Posterior cingulate gyrus (tissue), 11 donors: ENCODE measurements at regions not wholly inside any gene's neighbourhood (a gene's known extent, or its start where the extent isn't known, plus 50 kb on each side); places are given as distances from the start of the nearest gene placed in this dataset.

Experiments used
- DNase-seq, 10 donors: peaks; one replicate each; pipeline versions ENCODE4 v3.0.0 to v3.0.0-alpha.2; 2020 to 2021; ENCODE audit warnings: mixed read lengths in 3 of 10
- intact Hi-C: fragments of 100-400 bp; cut with DNase I; formaldehyde crosslinking; loops from one replicate; pipeline ENCODE4 v1.15.1; 2023

DNA sequence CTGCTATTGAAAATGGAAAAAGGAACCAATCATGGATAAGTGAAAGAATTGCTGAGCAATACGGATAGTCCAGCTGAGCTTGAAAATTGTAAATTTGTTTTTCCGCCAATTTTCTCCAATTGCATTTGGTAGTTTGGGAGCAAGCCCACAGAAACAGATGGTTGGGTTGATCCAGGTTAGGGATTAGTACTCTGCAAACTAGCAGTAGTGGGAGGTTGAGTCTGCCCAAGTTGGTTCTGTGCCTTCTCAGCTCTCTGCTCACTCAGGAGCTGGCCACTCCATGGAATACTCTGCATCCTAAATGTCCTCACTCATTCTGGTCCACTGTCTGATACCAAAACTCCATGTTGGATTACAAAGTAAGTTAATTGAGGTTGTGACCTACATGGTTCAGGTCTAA is 361.1 kb upstream of the ATP2B1 start:
- DNase-seq, result no peak
- intact Hi-C loops, result no loop called here

DNA sequence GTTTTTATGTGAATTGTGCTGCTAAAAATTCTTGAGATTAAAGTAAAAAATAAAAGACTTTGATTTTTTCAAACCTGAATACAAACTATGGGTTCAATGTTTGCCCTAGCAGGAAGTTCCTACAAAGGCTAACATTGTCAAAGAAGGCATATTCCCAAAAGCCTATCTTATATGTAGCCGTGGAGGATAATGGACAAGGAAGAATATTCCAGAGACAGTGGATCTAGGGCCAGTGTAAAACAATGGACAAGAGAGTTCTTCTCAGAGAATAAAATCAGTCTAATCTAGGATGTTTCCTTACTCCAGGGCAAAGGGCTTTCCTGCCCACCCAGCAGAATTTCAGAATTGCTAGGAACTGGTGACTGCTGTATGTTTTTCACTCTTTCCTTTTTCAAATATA is 359.2 kb upstream of the ATP2B1 start:
- intact Hi-C loops, result no loop called here
- DNase-seq, result no peak

DNA sequence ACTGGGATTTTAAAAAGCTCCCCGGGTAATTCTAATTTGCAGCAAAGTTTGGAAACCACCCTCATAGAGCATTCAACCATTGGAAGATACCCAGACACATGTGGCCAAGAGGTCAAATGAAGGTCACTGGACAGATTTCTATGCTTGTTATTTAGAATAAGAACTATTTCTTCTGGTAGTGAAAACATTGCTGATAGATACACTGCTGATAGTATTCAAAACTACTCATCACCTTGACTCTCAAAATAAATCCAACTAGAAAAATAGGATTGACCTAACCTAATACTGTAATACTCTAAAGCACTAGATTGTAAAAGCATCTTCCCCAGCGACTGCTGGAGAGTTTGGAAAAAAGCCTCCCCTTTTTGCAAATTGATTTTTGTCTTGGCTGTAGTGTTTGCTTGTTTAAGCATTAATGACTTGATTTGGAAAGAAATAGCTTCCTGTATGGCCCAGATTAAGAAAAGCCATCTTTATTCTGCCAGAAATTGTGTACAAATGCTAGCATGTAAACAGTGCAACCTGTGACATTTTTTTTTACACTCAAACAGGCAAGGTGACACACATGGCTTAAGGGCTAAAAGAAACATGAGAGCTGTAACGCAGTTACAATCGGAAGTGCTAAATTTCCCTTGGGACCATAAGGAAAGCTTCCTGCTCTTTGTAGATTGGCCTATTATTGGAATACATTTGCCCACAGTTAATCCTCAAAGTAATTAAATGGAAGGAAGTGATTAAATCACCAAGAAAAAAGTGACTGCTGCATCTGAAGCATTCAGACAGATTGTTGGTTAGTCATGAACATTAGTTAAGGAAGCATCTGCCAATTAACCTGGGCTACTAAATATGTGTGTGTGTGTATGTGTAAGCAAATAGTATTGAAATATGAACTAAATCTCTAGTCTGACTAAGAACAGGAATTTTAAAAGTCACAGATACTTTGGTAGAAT is 356.5 kb upstream of the ATP2B1 start:
- no peak for DNase-seq
- intact Hi-C loops, result no loop called here

DNA sequence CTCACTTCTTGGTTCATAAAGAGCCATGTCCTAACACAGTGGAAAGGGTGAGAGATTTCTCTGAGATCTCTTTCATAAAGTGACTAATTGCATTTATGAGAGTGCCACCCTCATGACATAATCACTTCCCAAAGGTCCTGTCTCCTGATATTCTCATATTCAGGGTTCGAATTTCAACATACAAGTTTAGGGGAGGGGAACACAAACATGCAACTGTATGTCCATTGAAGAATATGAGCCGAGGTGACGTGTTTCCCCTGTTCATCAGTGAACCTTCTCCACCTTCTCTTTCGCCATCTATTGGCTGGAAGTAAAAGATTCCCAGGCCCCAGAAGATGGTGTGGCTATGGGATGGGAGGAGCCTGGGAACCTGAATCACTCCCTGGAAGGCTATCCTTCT is 354.2 kb upstream of the ATP2B1 start:
- DNase-seq, result no peak
- intact Hi-C loops, result no loop called here

DNA sequence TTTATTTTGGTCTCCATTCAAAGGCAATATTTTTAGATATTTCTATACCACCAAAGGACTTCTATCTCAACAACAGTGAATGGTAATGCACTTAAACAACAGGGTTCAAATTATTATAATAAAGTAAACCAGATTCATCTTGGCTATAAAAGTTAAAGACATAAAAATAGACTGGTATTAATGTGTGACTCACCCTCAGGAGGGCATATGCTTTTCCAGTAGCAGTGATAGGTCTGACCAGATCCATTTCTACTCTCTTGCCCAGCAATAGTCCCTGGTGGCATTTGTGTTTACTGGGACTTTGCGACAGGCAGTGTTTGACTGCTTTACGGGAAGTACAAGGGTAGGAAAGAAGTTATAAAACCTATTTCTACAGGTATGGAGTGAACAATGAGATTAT is 353.2 kb upstream of the ATP2B1 start:
- intact Hi-C loops, result no loop called here

DNA sequence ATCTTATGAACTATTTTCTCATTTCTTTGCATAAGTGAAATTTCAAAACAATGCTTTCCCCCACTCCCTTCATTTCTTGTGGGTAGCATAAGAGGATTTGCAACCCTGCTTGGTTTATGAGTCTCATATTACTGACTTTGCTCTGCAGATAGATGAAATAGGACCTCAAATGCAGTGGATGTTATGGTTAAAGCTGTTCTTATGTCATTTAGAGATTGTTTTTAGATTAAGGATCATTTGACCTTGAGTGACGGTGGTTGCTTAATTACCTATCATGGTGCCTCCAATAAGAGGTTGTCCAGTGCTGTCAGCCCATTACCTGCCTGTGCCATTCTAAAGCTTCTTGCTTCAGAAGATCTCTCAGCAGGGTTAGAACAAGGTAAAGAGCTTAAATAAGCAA is 351.4 kb upstream of the ATP2B1 start:
- intact Hi-C loops, result no loop called here

More for the DNA sequence above, 353.2 kb upstream of the ATP2B1 start:
- DNase-seq, result no peak

DNA sequence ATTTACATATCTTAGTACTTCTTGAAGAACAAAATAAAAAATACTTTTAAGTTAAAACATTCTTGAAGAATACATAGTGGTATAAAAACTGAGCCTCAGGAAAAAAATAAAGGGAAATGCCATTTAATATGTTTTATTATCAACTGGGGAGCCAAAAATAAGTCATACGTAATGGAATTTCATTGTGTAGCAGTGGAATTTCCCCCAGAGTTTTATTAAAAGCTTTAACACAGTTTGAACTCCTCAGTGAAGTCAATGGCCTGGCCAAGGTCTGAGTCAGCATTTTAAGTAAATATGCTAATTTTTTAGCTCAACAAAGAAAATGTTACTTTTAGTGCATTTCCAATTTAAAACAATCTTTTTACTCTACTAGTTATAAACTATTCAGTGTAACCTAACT is 350.1 kb upstream of the ATP2B1 start:
- intact Hi-C loops, result no loop called here
- no peak for DNase-seq

More for the DNA sequence above, 351.4 kb upstream of the ATP2B1 start:
- DNase-seq, result no peak

DNA sequence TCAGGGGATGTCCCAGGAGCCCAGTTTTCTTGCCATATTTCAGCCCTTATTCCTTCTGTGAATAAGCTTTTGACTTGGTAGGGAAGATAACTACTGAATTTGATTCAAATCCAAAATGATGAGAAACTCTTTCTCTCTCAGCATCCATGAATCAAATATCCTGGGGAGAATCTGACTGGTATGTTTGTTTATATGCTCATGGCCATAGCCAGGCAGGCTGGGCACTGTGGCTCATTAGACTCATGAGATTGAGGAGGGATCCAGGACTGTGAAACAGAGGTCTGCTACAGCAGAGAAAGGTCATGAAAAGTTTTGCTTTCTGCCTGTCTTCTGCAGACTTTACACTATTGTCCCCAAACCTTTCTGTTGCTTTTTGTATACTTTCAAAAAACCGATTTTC is 346.4 kb upstream of the ATP2B1 start:
- intact Hi-C loops, result no loop called here

DNA sequence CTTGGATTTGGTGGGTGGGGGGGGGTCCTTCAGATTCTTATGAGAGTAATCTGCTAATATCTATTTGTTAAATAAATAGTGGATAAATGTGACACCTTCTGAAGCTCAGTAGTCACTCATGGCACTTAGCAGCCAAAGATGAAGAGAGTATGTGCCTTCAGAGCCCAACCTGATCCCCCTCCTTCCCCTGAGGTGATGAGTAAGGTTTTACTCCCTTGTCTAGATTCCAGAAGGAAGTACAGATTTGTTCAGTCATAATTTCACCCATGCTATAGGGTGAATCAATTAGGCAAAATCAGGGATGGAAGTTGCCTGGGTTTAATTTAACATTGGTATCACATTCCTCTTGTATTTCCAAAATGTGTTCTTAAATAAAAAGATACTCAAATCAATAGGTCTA is 340.3 kb upstream of the ATP2B1 start:
- DNase-seq, result no peak

More for the DNA sequence above, 346.4 kb upstream of the ATP2B1 start:
- no peak for DNase-seq

DNA sequence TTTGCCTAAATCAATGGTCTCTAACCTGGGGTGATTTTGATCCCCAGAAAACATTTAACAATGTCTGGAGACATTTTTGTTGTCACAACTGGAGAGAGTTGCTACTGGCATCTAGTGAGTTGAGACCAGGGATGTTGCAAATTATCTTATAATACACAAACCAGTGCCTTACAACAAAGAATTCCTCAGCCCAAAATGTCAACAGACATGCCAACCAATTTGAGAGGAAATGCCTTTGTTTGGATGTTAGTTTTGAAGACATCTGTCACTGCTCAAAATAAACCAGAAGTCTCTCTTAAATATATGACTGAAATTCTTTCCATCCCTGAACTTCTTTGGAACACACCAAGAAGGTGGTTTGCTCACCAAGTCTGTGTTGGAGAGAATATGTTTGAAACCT is 336.9 kb upstream of the ATP2B1 start:
- no peak for DNase-seq
- intact Hi-C loops, result no loop called here

More for the DNA sequence above, 340.3 kb upstream of the ATP2B1 start:
- intact Hi-C loops, result no loop called here

DNA sequence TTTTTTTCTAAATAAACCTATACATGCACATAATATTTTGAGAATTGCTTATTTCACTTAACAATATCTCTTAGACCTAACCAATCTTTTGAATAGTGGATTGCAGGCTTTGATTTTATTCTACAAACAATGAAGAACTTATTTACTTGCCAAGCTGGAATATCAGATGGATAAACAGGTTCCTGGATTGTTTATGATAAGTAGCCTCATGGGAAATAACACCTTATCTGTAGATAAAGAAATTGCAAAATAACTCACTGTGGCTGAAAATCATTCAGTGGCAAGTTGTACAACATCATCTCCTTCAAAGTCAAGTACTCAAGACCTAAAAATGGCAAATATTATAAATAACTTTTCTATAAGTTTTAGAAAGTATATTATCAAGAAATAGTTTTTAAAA is 335.4 kb upstream of the ATP2B1 start:
- DNase-seq, result no peak
- intact Hi-C loops, result no loop called here

DNA sequence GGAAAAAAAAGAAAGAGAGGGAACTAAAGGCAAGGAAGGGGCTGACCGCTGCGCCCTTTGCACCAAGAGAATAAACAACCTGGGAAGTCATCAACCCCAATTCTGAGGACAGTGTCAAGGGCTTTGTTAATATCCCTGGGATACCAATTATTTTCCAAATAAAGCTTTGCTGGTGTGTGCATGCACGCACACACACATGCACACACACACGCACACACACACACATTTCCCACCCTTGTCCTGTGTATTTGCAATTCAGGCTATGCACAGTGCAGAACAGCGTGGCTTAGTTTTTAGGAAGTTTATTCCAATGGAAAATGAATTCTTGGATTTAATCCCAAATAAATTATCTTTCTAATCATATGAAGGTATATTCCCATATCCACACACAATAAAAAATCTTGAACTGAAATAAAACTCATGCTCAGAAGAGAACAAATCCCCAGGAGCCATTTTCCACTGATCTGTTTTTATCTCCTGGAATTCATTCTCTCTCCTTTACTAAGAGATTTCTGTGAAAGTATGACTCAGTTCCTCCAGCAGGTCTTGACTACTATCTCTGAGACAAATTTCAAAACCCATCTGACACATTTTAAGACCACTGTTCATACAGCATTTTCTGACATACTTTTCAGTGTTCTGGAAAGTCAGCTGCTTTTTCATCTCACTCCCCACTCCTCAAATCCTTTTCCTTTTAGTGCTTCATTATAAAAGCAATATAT is 334.4 kb upstream of the ATP2B1 start:
- intact Hi-C loops, result no loop called here

DNA sequence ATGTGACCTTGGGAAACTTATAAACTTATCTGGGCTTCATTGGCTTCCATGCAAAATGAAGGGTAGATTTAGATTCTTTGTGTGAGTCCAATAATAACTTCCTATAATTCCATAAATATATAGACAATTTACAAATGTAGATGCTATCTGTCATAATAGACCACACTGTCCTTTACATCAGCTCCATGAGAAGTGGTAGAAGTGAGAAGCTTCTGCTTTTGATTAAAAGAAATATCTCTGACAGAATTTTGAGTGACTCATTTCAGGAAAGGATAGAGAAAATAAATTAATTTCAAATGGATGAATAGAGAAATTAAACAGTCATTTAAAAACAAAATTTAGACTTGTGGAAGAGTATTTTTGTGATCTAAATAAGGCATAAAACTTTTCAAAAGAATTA is 329.7 kb upstream of the ATP2B1 start:
- intact Hi-C loops, result no loop called here
- DNase-seq, result no peak

More for the DNA sequence above, 334.4 kb upstream of the ATP2B1 start:
- DNase-seq, result no peak

DNA sequence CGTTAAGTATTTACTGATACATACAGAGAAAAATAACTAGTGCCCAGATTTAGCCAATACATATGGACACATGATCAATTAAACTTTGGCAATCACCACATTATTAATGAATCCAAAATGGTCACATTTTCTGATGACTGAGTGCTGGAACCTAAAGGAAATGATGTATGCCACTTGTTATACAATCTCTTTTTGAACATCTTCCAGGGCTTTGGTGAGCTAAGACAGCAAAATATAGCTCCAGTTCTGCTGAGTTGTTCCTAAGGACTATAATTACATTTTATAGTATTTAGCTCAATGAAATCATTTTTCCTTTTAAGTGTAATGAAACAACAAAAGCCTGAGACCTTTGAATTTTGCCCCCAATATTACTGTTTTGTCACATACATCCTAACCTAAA is 329.1 kb upstream of the ATP2B1 start:
- intact Hi-C loops, result no loop called here
- no peak for DNase-seq

DNA sequence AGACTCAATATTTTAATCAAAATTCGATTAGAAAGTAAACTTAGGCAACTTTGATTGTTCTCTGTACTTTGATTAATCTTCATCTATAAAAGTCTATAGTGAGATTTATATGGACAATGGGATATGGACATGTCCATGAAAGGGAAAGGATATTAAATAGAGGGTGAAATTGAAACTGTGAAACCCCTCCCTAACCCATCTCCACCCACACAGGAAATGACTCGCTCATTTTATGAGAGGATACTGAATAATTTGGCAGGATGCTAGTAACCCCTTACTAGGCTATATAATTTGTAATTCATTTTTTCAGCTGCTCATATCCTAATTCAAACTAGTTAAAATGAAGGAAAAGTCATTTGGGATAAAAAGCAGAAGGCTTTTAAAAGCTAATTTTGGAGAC is 328.0 kb upstream of the ATP2B1 start:
- DNase-seq, result no peak
- intact Hi-C loops, result no loop called here

DNA sequence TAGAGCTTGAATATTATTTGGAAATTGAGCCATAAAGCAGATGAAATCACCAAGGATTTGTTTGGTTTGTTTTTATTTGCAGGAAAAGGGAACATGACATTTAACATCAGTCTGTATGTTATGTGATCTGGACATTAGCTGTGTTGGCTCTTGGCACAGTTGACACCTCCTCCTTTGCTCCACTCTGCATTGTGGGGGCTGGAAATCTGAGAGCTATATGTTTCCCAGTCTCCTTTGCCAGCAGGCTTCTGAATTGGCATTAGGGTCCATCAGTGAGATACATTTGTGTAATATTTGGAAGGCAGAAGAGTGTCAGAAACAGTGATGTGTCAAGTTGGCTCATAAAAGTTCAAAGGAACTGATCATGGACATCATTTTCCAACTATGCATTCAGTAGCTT is 322.1 kb upstream of the ATP2B1 start:
- intact Hi-C loops, result no loop called here
- no peak for DNase-seq

DNA sequence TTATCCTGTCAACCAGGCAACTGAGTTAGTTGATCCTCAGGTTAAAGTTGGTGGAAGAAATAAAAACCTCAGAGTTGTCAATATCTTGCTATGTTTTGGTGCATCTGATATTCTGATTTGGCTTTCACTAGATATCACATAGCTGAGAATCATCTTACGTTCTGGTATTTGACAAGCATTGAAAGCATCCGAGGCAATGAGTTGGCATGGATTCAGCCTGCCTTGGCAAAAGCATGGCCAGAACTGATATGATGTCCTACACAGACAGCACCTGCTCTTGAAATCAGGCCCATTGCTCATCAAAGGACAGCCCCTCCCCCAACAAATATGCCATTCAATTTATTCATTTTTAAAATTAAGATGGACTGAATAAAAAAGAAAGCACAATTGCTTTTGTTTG is 320.7 kb upstream of the ATP2B1 start:
- intact Hi-C loops, result no loop called here
- DNase-seq, result no peak

DNA sequence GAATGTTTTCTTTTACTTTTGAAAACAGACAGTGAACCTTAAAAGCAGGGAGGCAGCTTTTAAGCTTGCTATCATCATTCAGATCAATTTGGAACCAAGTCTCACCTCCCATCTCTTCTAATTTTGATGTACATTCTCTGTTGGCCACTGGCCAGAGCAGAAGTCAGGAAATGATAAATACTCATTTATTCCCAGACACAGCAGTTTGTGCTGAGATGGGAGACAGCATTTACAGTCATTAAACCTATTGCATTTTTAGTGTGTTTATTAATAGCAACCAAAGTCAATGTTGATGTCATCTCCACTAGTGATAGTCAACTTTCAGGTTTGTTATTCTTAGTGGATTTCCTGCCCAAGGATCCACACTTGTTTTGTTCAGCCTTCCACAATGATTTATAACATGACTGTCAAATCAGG is 320.0 kb upstream of the ATP2B1 start:
- intact Hi-C loops, result no loop called here
- no peak for DNase-seq

DNA sequence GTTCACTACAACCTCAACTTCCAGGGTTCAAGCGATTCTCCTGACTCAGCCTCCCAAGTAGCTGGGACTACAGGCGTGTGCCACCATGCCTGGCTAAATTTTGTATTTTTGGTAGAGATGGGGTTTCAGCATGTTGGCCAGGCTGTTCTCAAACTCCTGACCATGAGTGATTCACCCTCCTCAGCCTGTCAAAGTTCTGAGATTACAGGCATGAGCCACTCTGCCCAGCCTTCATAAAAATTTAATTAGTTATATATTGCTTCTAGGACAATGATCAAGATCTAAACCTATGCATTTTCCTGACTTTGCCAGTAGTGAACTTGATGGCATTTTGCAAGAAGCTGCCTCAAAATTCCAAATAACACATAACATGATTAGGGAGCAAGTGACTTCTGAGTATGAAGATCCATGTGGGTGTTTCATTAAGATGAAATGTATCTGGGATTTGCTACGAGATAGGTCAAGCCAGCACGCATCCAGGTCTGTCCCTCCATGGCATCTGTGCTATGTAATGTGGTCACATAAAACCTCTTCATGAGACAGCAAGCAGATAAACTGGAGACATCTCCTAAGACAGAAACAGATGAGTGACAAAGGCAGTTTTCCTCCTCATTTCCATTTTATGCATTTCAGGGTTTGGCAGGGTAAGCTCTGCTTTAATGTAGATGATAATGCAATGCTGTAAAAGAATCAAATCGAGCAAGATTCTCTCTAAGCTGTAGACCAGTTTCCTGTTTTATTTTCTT is 319.4 kb upstream of the ATP2B1 start:
- intact Hi-C loops, result no loop called here
- no peak for DNase-seq

DNA sequence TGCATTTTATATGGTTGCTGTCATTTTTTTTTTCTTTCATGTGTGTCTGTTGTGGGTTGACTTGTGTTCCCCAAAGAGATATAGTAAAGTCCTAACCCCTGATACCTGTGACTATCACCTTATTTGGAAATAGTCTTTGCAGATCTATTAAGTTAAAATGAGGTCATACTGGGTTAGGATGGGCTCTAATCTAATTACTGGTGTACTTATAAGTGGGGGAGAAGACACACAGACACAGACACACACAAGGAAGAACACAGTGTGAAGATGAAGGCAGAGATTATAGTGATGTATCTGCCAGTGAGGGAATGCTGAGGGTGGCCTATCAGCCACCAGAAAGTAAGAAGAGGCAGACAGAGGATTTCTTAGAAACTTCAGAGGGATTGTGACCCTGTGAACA is 318.4 kb upstream of the ATP2B1 start:
- intact Hi-C loops, result no loop called here

DNA sequence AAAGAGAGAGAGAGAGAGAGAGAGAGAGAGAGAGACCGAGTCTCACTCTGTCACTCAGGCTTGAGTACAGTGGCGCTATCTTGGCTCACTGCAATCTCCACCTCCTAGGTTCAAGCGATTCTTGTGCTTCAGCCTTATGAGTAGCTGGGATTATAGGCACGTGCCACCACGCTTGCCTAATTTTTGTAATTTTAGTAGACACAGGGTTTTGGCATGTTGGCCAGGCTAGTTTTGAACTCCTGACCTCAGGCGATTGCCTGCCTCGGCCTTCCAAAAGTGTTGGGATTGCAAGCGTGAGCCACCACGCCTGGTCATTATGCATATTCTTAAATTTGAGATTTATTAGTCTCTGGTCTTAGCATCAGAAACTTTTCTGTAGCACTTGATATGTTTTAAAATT is 317.9 kb upstream of the ATP2B1 start:
- intact Hi-C loops, result no loop called here
- DNase-seq, result no peak

More for the DNA sequence above, 318.4 kb upstream of the ATP2B1 start:
- no peak for DNase-seq
